Midbrain (tissue), 1 donor: ENCODE measurements at regions not wholly inside any gene's neighbourhood (a gene's known extent, or its start where the extent isn't known, plus 50 kb on each side); places are given as distances from the start of the nearest gene placed in this dataset.
"Not testable (repeated sequence)": the region's sequence is repeated elsewhere in the genome, so short reads cannot be mapped to it uniquely, and the experiment has no call there.

ENCODE experiments used
- DNase-seq: peaks from one replicate; lab custom pipeline; 2025; lab: John Stamatoyannopoulos, UW

GRCh38 chr11:34754171-34754823 lies 133.4 kb downstream of the EHF start:
- no peak for DNase-seq

GRCh38 chr11:34750692-34751405 lies 130.0 kb downstream of the EHF start:
- no peak for DNase-seq

GRCh38 chr11:34749666-34750659 lies 129.1 kb downstream of the EHF start:
- peak; percentile 46 for DNase-seq

GRCh38 chr11:34748036-34748435 lies 127.1 kb downstream of the EHF start:
- DNase-seq = no peak

GRCh38 chr11:34747251-34747650 lies 126.4 kb downstream of the EHF start:
- DNase-seq = no peak

- peak; percentile 3 for DNase-seq
These were observed 124.3 kb downstream of the EHF start for GRCh38 chr11:34745195-34745594.

GRCh38 chr11:34744511-34744910 lies 123.6 kb downstream of the EHF start:
- no peak for DNase-seq

- DNase-seq = no peak
These were observed 117.3 kb downstream of the EHF start for GRCh38 chr11:34738237-34738636.

GRCh38 chr11:34732831-34733230 lies 111.9 kb downstream of the EHF start:
- no peak for DNase-seq

- no peak for DNase-seq
These were observed 110.7 kb downstream of the EHF start for GRCh38 chr11:34731603-34732002.

- no peak for DNase-seq
These were observed 109.8 kb downstream of the EHF start for GRCh38 chr11:34730544-34731295.

GRCh38 chr11:34728609-34729008 lies 107.7 kb downstream of the EHF start:
- DNase-seq = no peak

- DNase-seq = no peak
These were observed 106.4 kb downstream of the EHF start for GRCh38 chr11:34727228-34727737.

- no peak for DNase-seq
These were observed 104.1 kb downstream of the EHF start for GRCh38 chr11:34724973-34725372.

- no peak for DNase-seq
These were observed 100.8 kb downstream of the EHF start for GRCh38 chr11:34721646-34722045.

- DNase-seq = no peak
These were observed 98.5 kb downstream of the EHF start for GRCh38 chr11:34719303-34719848.

GRCh38 chr11:34713631-34714030 lies 92.7 kb downstream of the EHF start:
- DNase-seq = not testable (repeated sequence)
